T-helper 9 cell (primary cell): ENCODE measurements at regions not wholly inside any gene's neighbourhood (a gene's known extent, or its start where the extent isn't known, plus 50 kb on each side); places are given as distances from the start of the nearest gene placed in this dataset.

Experiments used
- DNase-seq: peaks from one replicate; pipeline ENCODE4 v3.0.0-alpha.2; 2020

- no peak for DNase-seq
Measured at GRCh38 chr11:32204751-32205150, 113.9 kb downstream of the RCN1 start.

- no peak for DNase-seq
Measured at GRCh38 chr11:32210556-32210955, 119.7 kb downstream of the RCN1 start.

- DNase-seq = no peak
Measured at GRCh38 chr11:32213223-32213622, 122.3 kb downstream of the RCN1 start.

GRCh38 chr11:32215157-32215556 lies 124.3 kb downstream of the RCN1 start:
- no peak for DNase-seq

GRCh38 chr11:32216749-32217148 lies 125.9 kb downstream of the RCN1 start:
- no peak for DNase-seq

- no peak for DNase-seq
Measured at GRCh38 chr11:32219320-32219719, 128.4 kb downstream of the RCN1 start.

- no peak for DNase-seq
Measured at GRCh38 chr11:32221476-32222032, 130.7 kb downstream of the RCN1 start.

- DNase-seq = no peak
Measured at GRCh38 chr11:32224580-32224979, 133.7 kb downstream of the RCN1 start.

- DNase-seq = no peak
Measured at GRCh38 chr11:32225571-32226285, 134.9 kb downstream of the RCN1 start.

GRCh38 chr11:32226480-32226879 lies 135.6 kb downstream of the RCN1 start:
- DNase-seq = no peak

- no peak for DNase-seq
Measured at GRCh38 chr11:32229576-32230240, 138.8 kb downstream of the RCN1 start.

GRCh38 chr11:32231909-32232493 lies 141.1 kb downstream of the RCN1 start:
- DNase-seq = no peak

GRCh38 chr11:32232516-32232915 lies 141.6 kb downstream of the RCN1 start:
- no peak for DNase-seq

- DNase-seq = no peak
Measured at GRCh38 chr11:32233276-32233675, 142.4 kb downstream of the RCN1 start.

GRCh38 chr11:32233928-32234327 lies 143.1 kb downstream of the RCN1 start:
- no peak for DNase-seq

GRCh38 chr11:32244453-32244852 lies 153.6 kb downstream of the RCN1 start:
- DNase-seq = no peak

GRCh38 chr11:32253706-32254105 lies 162.8 kb downstream of the RCN1 start:
- no peak for DNase-seq

- DNase-seq = no peak
Measured at GRCh38 chr11:32255841-32256240, 165.0 kb downstream of the RCN1 start.

GRCh38 chr11:32256466-32256865 lies 165.6 kb downstream of the RCN1 start:
- no peak for DNase-seq

GRCh38 chr11:32259641-32260081 lies 168.8 kb downstream of the RCN1 start:
- no peak for DNase-seq

- no peak for DNase-seq
Measured at GRCh38 chr11:32262367-32262766, 171.5 kb downstream of the RCN1 start.

- DNase-seq = no peak
Measured at GRCh38 chr11:32265911-32266310, 169.4 kb downstream of the WT1 start.

GRCh38 chr11:32266601-32267000 lies 168.7 kb downstream of the WT1 start:
- no peak for DNase-seq

- no peak for DNase-seq
Measured at GRCh38 chr11:32267679-32268187, 167.6 kb downstream of the WT1 start.
